NCI-H2081 (cell line): ENCODE measurements at regions not wholly inside any gene's neighbourhood (a gene's known extent, or its start where the extent isn't known, plus 50 kb on each side); places are given as distances from the start of the nearest gene placed in this dataset.
A peak's percentile ranks its signal among the peaks of the same experiment; 100 is the strongest.
"Not testable (repeated sequence)": the region's sequence is repeated elsewhere in the genome, so short reads cannot be mapped to it uniquely, and the experiment has no call there.

Source experiments
- DNase-seq, 2 experiments: peaks; one replicate each; lab custom pipeline; 2025; lab: John Stamatoyannopoulos, UW

DNA sequence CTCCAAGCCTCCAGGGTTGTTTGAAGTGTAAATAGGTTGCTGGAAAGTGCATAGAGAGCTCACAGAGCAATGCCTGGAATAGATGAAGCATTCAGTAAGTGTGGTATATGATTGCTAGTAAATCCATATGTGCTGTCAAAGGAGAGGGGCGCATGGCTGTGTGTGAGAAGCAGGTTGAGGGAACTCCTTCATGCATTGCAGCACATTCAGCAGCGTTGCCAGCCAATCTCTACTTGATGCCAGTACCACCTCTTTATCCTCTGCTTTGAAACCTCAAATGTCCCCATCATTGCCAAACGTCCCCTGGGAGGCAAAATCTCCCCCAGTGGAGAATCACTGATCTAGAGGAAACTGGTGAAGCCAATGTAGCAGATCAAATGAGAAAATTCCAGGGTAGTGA, 82.7 kb upstream of the RALGAPA2 start:
- no peak for DNase-seq

DNA sequence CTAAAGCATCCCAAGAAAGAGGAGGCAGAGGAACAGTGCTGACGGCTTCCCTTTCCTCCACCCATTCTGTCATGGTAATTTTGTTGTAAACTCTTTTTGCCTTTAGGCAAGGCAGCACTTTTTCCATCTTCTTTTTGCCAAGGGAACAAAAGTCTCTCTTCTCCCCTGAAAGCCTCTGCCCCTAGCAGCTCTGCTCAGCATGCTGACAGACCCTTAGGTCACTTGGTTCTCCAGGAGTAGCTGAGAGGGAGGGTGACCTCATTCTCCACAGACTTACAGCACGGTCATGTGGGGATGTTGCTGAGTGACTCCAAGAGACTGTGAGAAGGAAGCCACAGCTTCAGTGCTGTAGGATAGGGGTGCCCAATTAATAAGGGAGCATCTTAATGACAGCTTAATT, 81.1 kb upstream of the RALGAPA2 start:
- DNase-seq, result no peak

DNA sequence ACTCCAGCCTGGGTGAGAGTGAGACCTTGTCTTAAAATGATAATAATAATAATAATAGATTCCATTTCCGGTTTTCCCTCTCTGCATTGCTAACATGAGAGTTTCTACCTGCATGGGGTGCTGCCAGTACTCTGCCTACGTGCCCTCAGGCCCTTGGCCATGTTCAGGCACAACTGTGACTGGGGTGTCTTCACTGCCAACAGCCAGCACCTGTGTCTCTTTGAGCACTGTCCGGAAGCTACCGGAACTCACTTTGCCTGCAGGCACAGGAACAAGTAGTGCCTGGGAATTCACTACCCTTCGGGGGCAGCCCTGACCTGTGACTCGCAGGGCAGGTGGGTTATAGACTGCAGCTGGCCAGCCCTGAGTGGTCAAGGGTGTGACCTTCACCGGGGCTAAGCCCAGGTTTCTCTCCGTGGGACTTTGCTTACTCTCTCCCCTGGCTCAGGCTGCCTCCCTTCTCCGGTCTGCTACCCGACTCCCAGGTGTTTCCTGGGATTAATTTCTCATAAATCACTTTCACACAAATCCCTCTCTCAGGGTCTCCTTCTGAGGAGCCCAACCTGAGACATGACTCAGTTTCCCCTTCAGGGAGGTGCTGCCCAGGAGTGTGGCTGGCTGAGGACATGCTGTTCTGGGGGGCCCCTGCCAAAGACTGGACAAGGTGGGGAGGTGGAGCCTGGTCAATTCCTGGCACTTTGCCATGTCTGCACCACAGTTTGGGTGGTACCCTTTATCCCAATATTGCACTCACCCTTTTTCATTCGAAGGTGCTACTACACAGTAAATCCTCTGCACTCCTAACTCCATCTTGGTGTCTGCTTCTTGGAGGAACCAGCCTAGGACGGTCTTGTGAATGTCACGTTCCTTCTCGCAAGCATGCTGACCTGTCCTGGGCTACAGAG, 79.5 kb upstream of the RALGAPA2 start:
- no peak for DNase-seq

DNA sequence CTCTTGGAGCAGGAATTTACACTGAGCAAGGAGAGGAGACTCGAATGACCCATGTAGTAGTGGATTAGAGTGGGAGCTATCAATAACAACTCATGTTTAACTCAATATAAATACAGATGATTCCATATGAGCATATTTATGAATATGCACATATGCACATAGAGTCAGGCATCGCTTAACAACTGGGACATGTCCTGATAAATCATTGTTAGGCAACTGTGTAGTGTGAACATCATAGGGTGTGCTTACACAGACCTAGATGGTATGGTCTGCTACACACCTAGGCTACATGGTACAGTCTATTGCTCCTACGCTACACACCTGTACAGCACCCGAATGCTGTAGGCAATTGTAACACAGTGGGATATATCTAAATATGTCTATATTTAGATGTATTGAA, 75.9 kb upstream of the RALGAPA2 start:
- DNase-seq, result no peak

DNA sequence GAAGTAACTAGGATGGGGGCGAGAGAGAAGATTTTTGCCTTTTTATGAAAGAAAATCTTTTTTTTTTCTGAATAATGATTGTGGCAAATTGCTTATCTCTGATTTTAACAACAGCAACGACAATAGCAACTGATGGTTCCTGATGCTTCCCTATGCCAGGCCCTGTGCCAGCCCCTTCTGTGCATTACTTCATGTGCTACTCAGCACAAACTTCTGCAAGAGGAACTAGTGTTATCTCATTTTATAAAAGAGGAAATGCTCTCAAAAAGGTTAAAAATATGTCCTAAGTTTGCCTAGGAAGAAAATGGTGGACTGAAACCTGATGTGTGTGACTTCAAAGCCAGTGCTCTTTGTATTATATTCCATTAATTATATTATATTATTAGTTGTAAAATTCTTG, 74.0 kb upstream of the RALGAPA2 start:
- no peak for DNase-seq

DNA sequence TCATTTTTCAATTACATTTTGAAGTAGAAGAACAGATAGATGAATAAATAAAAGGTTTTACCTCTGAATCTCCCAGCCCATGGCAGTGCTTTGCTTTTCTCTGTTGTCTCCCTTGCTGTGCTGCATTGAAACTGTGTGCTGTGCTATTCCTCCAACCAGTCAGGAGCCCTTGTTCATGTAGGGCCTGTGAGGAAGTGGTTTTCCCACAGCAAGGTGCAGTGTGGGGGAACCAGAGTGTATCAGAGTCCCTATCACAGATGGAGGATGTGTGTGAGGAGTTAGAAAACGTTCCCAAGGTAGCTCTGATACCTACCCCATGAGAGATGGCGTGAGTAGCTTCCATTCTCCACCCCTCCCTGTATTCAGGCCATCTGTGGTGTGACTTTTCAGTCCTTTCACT, 72.8 kb upstream of the RALGAPA2 start:
- no peak for DNase-seq

DNA sequence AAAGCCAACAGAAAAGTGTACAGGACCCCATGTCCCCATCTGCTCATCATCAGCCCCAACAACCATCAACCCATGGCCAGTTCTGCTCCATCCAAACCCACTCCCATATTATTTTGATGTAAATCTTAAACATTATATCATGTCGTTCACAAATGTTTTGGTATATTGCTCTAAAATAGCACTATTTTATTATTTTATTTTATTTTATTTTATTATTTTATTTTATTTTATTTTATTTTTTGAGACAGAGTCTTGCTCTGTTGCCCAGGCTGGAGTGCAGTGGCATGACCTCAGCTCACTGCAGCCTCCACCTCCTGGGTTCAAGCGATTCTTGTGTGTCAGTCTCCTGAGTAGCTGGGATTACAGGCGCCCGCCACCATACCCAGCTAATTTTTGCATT, 72.0 kb upstream of the RALGAPA2 start:
- DNase-seq, result not testable (repeated sequence)

DNA sequence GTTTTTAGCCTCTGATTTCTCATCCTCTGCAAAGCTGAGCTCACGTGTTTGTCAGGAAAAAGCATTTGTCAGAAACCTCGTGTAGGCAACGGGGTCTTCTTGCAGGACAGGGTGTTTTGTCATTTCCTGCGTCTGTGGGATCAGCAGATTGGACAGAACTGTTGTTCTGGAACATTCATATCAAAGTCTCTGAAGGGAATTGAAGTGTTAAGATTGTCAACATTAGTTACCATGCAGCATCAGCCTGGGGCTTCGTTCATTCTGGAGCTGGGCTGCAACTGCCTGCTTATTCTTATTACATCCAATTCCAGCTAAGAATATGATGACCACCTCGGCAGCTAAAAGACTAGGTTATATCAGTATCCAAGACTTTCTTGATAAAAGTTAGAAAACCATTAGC, 71.0 kb upstream of the RALGAPA2 start:
- no peak for DNase-seq

DNA sequence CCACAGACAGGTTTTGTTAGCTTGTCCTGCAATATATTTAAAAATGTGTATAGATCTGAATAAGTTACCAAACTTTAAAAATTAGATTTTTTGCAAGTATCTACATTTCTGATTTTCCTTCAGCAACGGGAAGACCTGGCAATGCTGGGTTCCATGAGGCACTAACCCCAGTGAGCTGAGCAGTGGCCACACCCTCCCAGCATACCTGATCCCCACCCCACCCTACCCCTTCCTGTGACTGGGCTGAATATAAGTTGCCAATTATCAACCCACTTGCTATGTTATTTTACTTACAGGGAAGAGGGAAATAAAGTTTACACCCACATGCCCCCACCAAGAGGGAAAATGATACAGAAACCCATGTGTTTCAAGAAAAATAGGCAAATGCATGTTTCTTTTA, 70.3 kb upstream of the RALGAPA2 start:
- DNase-seq, result no peak

DNA sequence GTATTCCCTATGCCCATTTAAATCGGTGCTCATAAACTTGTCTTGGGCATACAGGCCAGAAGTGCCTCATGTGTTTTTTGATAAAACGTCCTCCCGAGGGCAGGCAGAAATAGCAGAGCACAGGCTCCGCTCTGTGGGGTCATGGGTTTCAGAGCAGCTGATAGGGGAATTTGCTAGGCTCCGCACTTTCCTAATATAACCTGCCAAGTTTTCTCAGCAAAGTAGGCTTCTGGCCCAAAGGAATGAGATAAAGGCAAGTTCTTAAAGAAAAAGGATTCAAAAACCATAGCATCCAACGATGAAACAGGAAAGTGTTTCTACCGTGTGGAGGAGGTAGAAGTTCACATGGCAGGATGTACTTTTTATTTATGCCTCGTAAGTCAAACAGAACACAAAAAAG, 69.8 kb upstream of the RALGAPA2 start:
- no peak for DNase-seq

DNA sequence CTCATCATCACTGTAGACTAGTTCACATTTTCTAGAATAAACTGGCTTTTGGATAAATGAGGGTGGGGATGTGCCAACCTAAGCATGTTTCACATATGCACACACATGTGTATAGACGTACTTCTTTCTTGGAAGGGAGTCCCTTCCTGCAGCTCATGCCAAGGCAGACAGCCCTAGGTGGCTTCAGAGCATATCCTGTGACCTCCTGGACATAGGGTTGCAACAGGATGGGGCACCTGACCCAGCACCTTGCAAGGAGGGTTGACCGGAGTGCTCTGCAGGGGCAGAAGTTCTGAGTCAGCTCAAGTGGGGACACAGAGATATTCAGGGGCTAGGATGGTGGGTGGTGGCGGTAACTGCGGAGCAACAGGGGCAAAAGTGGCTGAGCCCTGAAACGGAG, 68.6 kb upstream of the RALGAPA2 start:
- DNase-seq, result no peak

DNA sequence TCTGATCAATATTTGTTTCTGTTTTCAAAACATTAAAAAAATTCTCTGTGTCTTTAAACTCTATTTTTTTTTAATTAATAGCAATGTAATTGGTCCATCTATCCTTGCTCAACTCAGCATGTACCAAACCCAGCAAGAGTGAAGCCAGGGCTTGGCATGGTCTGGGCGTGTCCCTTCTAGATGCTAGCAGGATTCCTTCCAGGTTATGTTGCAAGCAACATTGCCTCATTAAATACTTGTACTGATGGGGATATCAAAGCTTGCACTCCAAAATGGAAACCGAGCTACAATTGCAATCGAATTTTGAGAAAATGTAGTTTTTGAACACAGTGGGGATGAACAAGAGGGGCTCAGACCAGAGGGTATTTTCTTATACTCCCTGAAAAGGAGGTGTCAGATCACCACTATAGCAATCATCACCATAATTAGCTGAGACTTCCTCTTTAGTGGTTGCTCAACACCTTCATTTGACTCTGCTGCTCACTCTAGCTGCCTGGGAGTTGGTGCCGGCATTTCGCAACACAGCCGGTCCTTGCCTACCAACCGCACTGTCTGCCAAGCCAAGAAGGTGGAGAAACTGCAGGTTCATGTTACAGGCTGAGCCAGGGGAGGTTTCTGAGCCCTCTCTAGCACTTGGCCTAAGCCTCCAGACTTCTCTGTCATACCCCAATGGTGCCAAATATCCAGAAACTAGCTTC, 67.8 kb upstream of the RALGAPA2 start:
- DNase-seq, result no peak

DNA sequence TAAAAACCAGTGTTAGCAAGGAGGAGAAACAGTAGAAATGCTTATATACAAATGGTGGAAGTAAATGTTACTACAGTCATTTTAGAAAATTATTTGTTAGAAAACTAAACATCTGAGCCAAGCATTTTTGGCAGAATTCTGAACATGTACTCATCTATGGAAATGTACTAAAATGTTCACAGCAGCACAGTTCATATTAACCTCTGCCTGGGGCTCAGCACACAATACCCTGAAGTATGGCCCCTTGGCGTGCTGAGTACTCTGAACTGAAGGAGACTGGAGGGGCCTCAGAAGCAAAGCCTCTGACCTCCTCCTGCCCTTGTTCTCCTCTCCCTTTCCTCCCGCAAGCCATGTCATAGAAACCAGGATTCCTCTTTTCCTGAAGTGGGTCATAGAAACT, 66.2 kb upstream of the RALGAPA2 start:
- DNase-seq, result no peak

DNA sequence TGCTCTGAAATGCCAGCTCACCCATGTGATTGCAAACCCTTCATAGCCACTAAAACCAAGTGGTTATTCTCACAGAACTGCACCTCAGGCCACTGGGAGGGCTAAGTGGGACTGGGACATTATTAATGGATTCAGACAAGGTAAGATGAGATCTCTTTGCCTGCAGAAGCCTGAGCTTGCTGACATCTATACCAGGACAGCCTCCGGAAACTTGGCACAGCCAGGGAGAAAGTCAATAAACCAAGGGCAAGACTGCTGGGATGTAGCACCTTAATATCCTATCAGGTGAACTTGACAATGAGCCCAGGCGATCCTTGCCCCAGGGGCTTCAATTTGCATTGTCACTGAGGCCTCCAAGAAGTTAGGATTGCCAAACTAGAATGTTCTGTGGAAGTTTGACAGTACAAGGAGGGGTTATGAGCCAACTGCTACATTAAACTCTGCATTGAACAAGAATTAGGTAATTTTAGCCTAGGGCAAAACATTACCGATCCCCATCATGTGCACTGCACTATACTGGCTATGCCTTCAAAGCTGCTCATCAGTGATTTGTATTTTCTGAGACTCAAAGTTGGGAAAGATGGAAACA, 60.1 kb upstream of the RALGAPA2 start:
- peak in 1 of 2 experiments; percentile 37 for DNase-seq

DNA sequence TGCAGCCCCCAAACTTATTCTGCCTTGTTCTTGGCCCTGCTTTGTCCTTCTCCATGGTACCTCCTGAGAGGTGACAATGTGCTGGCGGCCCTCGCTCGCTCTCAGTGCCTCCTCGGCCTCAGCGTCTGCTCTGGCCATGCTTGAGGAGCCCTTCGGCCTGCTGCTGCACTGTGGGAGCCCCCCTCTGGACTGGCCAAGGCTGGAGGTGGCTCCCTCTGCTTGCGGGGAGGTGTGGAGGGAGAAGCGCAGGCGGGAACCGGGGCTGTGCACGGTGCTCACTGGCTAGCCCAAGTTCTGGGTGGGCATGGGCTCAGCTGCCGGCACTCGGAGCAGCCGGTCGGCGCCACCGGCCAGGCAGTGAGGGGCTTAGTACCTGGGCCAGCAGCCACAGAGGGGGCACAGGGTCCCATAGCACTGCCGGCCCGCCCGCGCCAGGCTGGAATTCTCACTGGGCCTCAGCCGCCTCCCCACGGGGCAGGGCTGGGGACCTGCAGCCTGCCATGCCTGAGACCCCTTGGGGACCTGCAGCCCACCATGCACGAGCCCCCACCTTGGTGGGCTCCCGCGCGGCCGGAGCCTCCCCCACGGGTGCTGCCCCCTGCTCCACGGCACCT, 55.9 kb upstream of the RALGAPA2 start:
- DNase-seq, result no peak

DNA sequence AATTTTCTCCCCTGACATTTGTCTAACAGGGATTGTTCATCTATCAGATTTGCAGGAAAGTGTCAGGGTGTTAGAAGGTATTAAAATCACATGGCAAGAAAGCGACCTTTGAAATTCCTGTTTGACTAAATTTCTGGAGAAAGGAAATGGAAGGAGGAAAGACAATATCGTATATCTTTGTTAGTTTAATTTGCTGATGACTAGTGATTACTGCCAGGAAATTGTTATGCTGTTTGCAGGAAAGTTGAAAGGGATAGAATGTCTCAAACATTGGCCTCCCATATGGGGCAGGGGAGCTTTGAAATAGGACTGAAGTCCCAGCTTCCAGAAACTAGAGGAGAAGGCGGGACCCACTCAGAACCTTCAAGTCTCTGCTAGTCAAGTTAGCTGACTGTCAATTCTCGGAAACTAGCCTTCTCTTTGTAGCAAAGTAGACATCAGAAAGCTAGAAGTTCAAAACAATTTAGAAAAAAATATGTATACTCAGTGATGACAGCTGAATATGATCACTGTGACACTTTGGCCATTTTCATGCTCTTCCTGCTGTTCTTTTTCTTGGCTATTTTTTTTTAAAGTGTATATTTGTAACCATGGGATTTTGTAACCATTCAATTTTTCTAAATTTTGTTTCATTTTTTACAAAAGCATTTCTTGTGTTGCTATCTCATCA, 53.4 kb upstream of the RALGAPA2 start:
- DNase-seq, result no peak

DNA sequence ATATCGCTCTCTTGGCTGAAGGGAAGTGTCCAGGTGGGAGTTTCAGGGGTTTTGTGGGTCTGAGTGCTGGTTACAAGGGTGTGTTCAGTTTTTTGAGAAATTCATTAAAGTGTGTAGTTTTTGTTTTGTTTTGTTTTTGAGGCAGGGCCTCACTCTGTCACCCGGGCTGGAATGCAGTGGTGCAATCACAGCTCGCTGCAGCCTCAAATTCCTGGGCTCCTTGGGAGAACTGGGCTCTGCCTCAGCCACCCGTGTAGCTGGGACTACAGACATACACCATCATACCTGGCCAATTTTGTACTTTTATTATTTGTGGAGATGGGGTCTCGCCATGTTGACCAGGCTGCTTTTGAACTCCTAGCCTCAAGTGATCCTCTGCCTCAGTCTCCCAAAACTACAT, 51.2 kb upstream of the RALGAPA2 start:
- no peak for DNase-seq
